ENCODE measurements at regions not wholly inside any gene's neighbourhood (a gene's known extent, or its start where the extent isn't known, plus 50 kb on each side); places are given as distances from the start of the nearest gene placed in this dataset.
"Not testable (repeated sequence)": the region's sequence is repeated elsewhere in the genome, so short reads cannot be mapped to it uniquely, and the experiment has no call there.

DNA sequence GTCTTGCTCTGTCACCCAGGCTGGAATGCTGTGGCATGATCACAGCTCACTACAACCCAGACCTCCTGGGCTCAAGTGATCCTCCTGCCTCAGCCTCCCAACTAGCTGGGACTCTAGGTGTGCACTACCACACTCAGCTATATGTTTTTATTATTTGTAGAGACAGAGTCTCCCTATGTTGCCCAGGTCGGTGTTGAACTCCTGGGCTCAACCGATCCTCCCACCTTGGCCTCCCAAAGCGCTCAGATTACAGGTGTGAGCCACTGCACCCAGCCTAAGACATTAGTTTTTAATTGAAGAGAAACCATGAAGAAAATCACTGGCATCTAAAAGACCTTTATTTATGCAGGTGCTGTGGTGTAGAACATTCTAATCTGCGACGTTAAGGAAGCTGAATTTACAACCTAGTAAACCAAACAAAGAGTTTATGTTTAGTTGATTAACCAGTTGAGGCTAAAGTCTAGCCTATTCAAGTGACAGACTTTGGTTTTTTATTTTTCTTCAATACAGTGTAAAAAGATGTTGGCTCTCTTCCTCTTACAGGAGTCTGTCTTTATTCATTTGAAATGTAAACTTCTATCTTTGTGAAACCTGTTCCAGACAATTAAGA is 52.5 kb upstream of the NBL1 start:
- no peak for ATAC-seq

DNA sequence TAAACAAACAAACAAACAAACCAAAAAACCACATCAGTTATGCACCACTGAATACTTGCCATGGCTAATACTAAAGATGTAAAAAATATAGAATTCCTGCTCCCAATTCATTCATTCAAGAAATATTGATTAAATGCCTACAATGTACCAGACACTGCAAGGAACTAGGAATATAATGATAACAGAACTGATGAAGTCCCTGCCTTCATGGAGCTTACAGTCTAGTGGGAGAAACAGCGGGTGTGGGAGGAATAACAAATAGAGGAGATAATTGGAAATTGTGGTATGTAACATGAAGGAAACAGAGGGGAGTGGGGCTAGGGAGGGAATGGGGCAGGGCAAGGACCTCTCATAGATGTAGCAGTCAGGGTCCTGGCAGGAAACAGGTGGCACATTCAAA is 58.6 kb upstream of the NBL1 start:
- ATAC-seq, result no peak

DNA sequence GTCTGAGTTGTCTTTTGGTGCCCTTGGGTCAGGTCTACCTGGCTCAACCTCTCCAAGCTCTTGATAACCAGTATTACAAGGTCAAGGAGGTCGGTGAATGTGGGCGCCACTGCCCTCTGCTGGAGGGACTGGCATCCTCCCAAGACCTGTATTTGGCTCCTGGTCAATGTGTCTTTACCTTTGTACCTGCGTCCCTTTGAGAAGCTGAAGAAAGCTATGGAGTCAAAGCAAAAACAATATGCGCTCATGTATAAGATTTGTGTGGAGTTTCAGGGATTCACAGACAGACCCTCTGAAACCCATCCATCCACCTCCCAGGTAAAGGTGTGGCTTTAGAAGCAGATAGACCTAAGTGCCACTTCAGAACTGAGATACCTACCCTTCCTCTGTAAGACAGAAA is 61.8 kb upstream of the NBL1 start:
- ATAC-seq, result peak; percentile 88 to 95

DNA sequence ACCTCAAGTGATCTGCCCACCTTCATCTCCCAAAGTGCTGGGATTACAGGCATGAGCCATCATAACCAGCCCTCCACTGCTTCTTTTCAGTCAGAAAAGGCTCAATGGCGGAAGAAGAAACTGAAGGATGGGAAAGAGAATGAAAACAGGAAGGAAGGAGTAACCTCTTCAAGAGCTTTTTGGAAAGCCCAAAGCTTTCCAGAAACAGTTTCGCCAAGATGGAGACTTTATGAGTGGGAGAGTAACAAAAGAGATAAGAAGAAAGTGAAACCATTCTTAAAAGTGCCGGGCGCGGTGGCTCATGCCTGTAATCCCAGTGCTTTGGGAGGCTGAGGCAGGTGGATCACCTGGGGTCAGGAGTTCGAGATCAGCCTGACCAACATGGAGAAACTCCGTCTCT is 62.7 kb upstream of the NBL1 start:
- ATAC-seq, result no peak

DNA sequence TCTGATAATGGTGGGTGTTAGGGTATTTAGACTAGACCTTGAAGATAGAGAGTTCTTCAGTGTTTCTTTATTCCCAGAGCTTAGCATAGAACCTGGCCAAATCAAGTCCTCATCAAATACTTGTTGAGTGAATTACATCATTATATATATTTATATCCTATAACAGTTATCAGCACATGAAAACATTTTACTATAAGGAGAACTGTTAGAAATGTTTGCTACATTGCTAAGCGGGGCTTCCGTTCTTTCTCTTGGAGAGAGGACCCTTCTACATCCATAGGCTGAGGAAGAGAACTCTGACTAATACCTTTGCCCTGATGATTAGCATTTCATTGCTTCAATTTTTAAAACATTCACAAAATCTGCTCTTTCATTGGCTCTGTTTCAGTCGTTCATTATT is 66.5 kb upstream of the NBL1 start:
- no peak for ATAC-seq

DNA sequence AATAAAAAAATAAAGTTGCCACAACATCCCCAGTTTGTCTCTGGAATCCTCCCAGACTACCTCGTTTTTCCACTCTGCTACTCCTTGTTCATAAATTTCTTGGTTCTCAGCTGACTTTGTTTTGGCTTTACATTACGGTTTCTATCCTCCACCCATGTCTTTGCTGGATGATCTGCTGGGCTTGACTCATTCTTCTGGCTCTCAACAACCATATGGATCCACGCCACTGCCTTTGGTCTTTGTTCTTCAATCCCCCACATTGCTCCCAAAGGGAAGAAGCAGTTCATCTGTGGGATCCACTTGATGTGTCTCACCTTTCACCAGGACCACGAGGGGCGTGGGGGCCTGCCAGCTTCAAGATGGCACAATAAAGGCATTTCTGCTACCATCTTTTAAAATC is 67.1 kb upstream of the NBL1 start:
- ATAC-seq, result no peak

DNA sequence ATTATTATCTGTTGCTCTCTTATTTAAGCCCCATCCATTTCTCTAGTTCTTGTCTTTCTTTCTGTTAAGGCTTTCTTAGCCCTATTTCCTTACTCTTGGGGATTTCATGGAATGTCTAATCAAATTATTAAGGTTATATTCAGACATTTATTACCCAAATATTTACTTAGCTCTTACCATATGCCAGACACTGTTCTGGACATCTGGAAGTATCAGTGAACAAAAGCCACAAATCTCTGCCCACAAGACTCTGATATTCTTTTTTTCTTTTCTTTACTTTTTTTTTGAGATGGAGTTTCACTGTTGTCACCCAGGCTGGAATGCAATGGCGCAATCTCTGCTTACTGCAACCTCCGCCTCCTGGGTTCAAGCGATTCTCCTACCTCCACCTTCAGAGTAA is 74.3 kb upstream of the NBL1 start:
- ATAC-seq, result no peak

DNA sequence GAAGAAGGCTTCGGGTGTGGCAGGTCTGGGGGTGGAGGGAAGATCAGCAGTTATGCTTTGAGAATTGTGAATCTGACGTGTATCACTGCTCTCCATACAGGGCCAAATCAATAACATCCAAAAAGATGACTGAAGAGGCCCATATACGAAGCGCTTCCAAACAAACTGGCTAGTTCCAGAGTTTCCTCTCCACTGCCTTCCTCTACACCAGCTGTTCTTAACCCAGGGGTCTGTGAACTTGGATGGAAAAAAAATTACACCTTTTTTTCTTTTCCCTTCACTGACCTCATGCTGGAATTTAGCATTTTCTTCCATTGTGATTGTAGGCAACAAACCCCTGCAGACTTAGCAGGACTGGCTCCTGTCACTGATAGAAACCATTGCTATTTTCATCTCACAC is 77.1 kb upstream of the NBL1 start:
- ATAC-seq, result no peak

DNA sequence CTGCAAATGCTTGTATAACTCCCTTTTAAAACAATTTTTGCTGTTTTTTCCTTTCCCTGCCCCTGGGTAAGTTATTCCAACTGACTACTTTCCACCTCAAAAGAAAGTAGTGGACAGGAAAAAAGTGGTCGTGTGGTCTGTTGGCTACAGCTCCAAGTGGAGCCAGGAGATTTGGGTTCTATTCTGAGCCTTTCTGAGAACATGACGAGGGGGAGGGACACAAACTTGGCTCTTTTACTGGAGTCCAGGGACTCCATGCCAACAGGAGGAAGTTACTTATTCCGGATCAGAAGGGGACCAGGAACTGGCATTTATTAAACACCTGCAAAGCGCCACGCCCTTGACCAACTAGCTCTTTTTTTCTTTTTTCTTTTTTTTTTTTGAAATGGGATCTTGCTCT is 79.0 kb upstream of the CAPZB start:
- ATAC-seq, result no peak

DNA sequence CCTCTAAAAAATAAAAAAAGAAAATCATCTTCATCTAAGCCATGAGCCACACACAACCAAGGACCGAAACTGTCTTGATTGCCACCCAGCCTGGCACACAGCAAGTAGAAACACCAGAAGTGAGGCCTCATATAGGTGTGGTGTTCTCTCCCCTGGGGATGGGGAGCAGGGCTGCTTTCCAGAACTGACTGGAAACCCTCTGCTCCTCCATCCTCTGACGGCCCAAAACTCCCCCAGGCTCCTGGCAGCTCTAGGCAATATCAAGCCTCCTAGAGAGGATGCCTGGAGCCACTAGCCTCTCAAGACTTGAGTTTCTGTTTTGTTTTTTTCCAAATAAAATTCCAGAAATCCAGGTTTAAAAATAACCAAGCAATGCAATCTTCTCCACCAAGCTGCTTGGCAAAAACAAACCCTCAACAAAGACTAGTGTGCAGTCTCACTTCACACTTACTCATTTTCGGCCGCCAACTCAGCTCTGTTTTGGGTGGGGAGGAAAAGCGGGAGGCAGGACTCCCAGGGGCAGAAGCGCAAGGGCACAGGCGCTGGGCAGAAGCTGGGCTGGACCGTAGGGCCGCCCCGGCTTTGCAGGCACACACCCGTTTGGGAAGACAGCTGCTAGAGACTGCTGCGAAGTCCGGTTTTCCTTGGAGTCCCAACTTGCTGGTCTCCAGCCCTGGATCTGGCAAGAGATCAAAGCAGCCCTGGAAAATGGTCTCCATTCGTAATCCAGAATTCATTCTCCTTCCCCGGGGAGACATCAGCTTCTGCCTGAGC is 78.2 kb upstream of the CAPZB start:
- ATAC-seq, result no peak

DNA sequence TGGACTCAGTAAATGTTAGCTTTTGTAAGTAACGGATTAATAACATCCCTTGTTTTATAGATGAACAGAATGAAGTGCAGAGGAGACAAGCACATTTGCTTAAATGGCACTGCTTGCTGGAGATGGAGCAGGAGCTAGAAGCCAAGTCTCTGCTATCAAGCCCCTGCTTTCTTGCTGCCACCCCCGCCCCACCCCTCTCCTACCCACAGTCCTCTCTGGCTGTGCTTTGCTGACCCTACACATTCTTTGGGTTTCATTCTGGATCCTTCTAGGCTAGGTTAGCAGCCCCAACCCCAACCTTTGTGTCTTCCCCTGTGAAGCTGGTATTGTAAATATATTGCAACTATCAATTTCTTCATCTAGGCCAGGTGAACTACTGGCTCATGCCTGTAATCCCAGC is 77.5 kb upstream of the CAPZB start:
- ATAC-seq, result no peak

DNA sequence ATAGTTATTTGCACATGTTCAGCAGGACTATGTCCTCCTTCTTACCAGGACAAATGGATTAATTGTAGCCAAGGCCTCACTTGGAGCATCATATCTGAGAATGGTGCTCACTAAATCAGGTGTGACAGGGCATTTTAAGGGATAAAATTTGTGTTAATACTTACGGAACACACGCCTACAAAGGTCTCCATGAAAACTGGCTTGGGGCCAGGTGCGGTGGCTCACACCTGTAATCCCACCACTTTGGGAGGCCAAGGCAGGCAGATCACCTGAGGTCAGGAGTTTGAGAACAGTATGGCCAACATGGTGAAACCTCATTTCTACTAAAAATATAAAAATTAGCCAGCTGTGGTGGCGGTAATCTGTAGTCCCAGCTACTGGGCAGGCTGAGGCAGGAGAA is 75.1 kb upstream of the CAPZB start:
- ATAC-seq, result no peak

DNA sequence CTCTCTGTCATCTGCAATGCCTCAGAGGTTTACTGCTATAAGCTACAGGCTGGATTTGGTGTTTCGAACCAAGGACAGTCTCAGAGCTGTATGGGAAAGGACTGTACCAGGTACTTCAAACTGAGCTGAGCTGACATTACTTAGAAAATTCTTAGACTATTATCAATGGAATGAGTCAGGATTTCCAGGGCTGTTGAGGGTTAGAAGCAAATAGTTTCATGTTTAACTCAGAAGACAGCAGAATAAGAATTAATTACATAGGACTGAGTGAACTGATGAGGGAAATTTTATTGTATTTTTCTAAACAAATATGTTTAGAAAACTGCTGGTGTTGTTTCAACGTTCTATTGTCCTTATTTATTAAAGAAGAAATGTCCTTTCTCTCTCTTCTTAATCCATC is 74.3 kb upstream of the CAPZB start:
- ATAC-seq, result no peak

DNA sequence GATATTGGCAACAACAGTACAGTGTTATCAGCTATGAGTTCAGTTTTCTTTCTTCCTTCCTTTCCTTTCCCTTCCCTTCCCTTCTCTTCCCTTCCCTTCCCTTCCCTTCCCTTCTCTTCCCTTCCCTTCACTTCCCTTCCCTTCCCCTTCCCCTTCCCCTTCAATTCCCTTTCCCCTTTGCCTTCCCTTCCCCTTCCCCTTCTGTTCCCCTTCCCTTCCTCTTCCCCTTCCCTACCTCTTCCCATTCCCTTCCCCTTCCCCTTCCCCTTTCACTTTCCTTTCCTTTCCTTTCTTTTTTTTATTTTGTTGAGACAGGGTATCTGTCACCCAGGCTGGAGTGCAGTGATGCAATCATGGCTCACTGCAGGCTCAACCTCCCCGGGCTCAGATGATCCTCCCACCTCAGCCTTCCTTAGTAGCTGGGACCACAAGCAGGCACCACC is 72.3 kb upstream of the CAPZB start:
- no peak for ATAC-seq

DNA sequence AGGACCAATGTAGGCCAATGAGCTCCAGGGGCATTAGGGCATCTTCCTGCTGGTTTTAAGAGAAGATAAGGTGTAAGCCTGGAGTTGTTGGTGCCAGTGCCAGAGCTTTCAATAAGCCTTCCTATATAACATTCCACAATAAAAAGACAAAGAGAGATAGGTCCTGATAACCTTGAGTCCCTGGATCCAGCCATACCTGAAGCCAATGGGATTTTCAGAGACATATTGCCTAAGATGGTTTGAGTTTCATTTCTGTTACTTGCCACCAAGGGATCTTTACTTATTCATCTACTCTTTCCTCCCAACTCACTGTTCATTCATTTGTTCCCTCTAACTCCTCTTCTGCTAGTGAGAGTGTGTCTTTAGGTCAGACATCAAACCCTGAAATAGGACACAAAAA is 68.8 kb upstream of the CAPZB start:
- no peak for ATAC-seq

DNA sequence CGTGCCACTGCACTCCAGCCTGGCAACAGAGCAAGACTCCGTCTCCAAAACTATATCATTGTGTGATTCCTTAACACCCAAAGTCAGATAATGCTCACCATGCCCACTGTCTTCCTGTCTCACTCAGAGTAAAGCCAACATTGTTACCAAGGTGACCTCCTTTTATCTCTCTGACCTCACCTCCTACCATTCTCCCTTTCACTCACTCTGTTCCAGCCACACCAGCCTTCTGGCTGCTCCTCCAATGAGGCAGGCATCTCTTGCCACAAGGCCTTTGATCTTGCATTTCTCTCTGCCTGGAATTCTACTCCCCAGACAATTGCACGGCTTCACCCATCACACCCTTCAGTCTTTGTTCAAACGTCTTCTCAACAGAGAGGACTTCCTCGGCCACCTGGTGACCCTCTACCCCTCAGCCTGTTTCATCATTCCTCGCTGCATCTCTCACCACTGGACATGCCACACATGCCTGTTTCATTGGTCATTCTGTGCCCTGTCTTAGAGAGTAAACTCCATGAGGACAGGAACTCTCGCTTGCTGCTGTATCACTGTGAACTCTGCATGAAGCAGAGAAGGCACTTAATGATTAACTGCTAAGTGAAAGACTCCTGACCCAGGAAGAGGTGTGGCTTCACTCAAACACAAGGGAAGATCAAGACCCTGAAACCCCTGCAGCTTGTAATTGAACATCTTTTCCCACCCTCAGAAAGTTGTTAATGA is 67.1 kb upstream of the CAPZB start:
- no peak for ATAC-seq

DNA sequence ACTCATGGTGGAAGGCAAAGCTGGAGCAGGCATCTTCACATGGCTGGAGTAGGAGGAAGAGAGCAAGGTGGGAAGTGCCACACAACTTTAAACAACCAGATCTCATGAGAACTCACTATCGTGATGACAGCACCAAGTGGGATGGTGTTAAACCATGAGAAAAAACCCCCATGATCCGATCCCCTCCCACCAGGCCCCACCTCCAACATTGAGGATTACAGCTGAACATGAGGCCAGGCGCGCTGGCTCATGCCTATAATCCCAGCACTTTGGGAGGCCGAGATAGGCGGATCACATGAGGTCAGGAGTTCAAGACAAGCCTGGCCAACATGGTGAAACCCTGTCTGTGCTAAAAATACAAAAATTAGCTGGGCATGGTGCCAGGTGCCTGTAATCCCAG is 66.5 kb upstream of the CAPZB start:
- ATAC-seq, result not testable (repeated sequence)

DNA sequence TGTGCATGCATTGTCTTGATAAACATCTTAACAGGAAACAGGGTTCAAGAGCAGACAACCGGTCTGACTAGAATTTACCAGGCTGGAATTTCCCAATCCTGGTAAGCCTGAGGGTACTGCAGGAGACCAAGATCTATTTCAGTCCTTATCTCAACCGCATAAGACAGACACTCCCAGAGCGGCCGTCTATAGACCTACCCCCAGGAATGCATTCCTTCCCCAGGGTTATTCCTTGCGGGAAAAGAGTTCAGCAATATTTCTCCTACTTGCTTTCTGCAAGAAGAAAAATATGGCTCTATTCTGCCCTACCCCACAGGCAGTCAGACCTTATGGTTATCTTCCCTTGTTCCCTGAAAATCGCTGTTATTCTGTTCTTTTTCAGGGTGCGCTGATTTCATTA is 65.1 kb upstream of the CAPZB start:
- ATAC-seq, result not testable (repeated sequence)

DNA sequence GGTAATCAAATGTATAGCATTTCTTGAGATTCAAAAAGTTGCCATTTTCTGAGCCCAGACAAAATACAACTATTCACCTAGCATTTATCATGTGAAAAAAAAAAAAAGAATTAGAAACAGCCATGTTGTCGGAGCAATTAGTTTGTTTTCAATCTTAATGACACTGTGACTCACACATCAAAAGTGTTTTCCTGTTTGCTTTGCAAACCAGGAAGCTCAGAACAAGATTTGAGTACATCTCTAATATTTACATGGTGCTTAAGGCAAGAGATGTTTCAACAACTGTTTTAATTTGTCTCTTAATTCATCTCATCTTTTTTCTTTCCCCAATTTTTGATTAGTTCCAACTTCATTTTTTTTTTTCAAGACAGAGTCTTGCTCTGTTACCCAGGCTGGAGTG is 62.5 kb upstream of the CAPZB start:
- ATAC-seq, result no peak

DNA sequence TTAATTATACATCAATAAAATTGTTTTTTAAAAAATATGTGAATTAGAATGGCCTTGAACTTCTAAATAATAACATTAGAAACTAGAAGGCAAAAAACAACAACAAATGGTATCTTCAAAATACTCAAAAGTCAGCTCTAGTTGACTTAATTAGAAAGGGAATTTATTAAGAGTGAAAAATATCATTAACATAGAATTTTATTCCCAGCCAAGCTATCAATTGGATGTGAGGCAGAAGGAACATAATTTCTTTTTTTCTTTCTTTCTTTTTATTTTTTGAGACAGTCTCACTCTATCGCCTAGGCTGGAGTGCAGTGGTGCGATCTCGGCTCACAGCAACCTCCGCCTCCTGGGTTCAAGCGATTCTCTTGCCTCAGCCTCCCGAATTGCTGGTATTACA is 51.2 kb upstream of the CAPZB start:
- ATAC-seq, result no peak

DNA sequence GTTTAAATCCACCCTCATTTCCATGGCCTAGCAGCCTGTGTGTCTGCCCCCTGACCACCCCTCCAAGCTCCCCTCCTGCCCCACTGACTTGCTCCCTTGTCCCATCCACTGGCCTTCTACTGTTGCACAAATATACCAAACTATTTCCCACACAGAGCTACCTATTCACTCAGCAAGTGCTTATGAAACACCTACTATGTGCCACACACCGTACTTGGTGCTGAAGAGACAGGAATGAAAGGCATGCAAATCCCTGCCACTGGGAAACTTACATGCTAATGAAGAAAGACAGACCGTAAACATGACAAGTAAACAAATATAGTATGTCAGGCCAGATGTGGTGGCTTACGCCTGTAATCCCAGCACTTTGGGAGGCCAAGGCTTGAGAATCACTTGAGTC is 49.9 kb upstream of the CAPZB start:
- ATAC-seq, result no peak
